ENCODE measurements at regions not wholly inside any gene's neighbourhood (a gene's known extent, or its start where the extent isn't known, plus 50 kb on each side); places are given as distances from the start of the nearest gene placed in this dataset.
A peak's percentile ranks its signal among the peaks of the same experiment; 100 is the strongest.

GRCh38 chr1:104706631-104707147 is 957.0 kb downstream of the AMY1C start:
- H3K36me3 ChIP-seq (ENCODE audit: control insufficient read depth, insufficient read depth, low read length) = no peaks in the 10 kb centered on the region
- peak overlapping the region; percentile 73 for H3K4me3 Mint-ChIP-seq (ENCODE audit: unreplicated experiment)
- H3K4me1 Mint-ChIP-seq (ENCODE audit: low read depth, unreplicated experiment) = no peaks in the 10 kb centered on the region
- no TSS peak for BruUV-seq (replicated peaks)
- H3K4me1 ChIP-seq = no peaks in the 10 kb centered on the region
- H3K4me3 ChIP-seq (ENCODE audit: low read depth, low read length) = peak overlapping the region; percentile 27
- ChIA-PET CTCF (no interaction called here), POLR2A (no interaction called here)
- peak; percentile 23 to 49 for DNase-seq
- H3K27ac Mint-ChIP-seq (ENCODE audit: unreplicated experiment) = no peak overlapping the region
- intact Hi-C loops (cut with micrococcal nuclease; ENCODE audit: unreplicated experiment) = no loop called here
- no peaks in the 10 kb centered on the region for H3K9me3 Mint-ChIP-seq (ENCODE audit: unreplicated experiment)
- no peaks in the 10 kb centered on the region for H3K36me3 Mint-ChIP-seq (ENCODE audit: insufficient read depth, unreplicated experiment)
- H3K9me3 ChIP-seq = no peaks in the 10 kb centered on the region
- peaks cover 3% of the 10 kb centered on the region for H3K27me3 Mint-ChIP-seq (ENCODE audit: insufficient read depth, unreplicated experiment)
- TF ChIP-seq CTCF (IDR thresholded peaks at IDR 0.05; ENCODE audit: insufficient read depth in 1 of 2, low read depth in 1 of 2, low read length in 1 of 2, severe bottlenecking in 1 of 2, unreplicated experiment in 1 of 2) = no peak
- H3K27me3 ChIP-seq (replicated peaks; ENCODE audit: control insufficient read depth, insufficient read depth, low read length) = no peaks in the 10 kb centered on the region

DNA sequence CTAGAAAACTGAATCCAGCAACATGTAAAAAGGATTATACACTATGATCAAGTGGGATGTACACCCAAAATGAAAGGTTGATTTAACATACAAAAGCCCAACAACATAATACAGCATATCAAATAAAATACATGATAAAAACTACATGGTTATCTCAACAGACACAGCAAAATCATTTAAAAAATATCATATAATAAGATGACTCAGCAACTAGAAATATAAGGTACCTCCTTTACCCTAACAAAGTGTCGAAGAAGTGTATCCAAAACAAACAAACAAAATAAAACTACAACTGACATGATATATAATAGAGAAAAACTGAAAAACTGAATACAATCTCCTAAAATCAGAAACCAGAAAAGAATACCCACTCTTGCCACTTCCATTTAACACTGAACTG is 969.1 kb downstream of the AMY1C start:
- no peaks in the 10 kb centered on the region for H3K4me1 Mint-ChIP-seq (ENCODE audit: low read depth, unreplicated experiment)
- POLR2A ChIA-PET = no interaction called here
- H3K4me3 Mint-ChIP-seq (ENCODE audit: unreplicated experiment) = no peak overlapping the region
- Histone ChIP-seq H3K36me3 (ENCODE audit: control insufficient read depth, insufficient read depth, low read length) (no peaks in the 10 kb centered on the region), H3K4me3 (ENCODE audit: low read depth, low read length) (no peak overlapping the region), H3K4me1 (no peaks in the 10 kb centered on the region), H3K27me3 (replicated peaks; ENCODE audit: control insufficient read depth, insufficient read depth, low read length) (no peaks in the 10 kb centered on the region), H3K9me3 (no peaks in the 10 kb centered on the region)
- intact Hi-C loops (cut with micrococcal nuclease; ENCODE audit: unreplicated experiment) = no loop called here
- no peaks in the 10 kb centered on the region for H3K27me3 Mint-ChIP-seq (ENCODE audit: insufficient read depth, unreplicated experiment)
- H3K27ac Mint-ChIP-seq (ENCODE audit: unreplicated experiment) = no peak overlapping the region
- BruUV-seq (replicated peaks) = no TSS peak
- CTCF ChIA-PET = no interaction called here
- no peak for TF ChIP-seq CTCF (IDR thresholded peaks at IDR 0.05; ENCODE audit: insufficient read depth in 1 of 2, low read depth in 1 of 2, low read length in 1 of 2, severe bottlenecking in 1 of 2, unreplicated experiment in 1 of 2)
- no peaks in the 10 kb centered on the region for H3K9me3 Mint-ChIP-seq (ENCODE audit: unreplicated experiment)
- no peak for DNase-seq
- no peaks in the 10 kb centered on the region for H3K36me3 Mint-ChIP-seq (ENCODE audit: insufficient read depth, unreplicated experiment)

- no peaks in the 10 kb centered on the region for H3K9me3 ChIP-seq
- H3K27me3 ChIP-seq (replicated peaks; ENCODE audit: control insufficient read depth, insufficient read depth, low read length) = no peaks in the 10 kb centered on the region
- Mint-ChIP-seq H3K9me3 (ENCODE audit: unreplicated experiment) (no peaks in the 10 kb centered on the region), H3K4me1 (ENCODE audit: low read depth, unreplicated experiment) (no peaks in the 10 kb centered on the region), H3K36me3 (ENCODE audit: insufficient read depth, unreplicated experiment) (no peaks in the 10 kb centered on the region), H3K27me3 (ENCODE audit: insufficient read depth, unreplicated experiment) (no peaks in the 10 kb centered on the region), H3K27ac (ENCODE audit: unreplicated experiment) (no peak overlapping the region), H3K4me3 (ENCODE audit: unreplicated experiment) (no peak overlapping the region)
- no peaks in the 10 kb centered on the region for H3K4me1 ChIP-seq
- ChIA-PET CTCF (no interaction called here), POLR2A (no interaction called here)
- intact Hi-C loops (cut with micrococcal nuclease; ENCODE audit: unreplicated experiment) = no loop called here
- H3K36me3 ChIP-seq (ENCODE audit: control insufficient read depth, insufficient read depth, low read length) = no peaks in the 10 kb centered on the region
- no peak for TF ChIP-seq CTCF (IDR thresholded peaks at IDR 0.05; ENCODE audit: insufficient read depth in 1 of 2, low read depth in 1 of 2, low read length in 1 of 2, severe bottlenecking in 1 of 2, unreplicated experiment in 1 of 2)
- no TSS peak for BruUV-seq (replicated peaks)
- DNase-seq = no peak
- H3K4me3 ChIP-seq (ENCODE audit: low read depth, low read length) = no peak overlapping the region
Observed at GRCh38 chr1:104720741-104721140, 971.0 kb downstream of the AMY1C start.
